ENCODE measurements at regions not wholly inside any gene's neighbourhood (a gene's known extent, or its start where the extent isn't known, plus 50 kb on each side); places are given as distances from the start of the nearest gene placed in this dataset.

DNA sequence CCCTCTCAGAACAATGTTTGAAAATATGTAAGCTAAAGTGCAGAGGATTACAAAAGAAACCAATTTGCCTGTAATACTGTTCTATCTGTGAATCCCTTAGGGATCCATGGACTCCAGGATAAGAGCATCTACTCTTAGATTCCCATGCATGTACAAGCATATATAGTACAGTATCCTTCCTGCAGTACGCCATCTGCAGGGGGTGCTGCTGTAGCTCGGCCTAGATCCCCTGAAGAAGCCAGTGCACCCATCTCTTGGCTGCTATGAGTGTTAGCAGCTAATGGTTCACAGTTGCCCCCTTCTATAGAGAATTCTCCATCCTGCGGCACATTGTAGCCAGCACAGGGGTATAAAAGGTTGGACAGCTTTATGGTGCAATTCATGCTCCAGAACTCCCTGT, 61.8 kb upstream of the SLC30A5 start:
- TF ChIP-seq, protein P1, sequence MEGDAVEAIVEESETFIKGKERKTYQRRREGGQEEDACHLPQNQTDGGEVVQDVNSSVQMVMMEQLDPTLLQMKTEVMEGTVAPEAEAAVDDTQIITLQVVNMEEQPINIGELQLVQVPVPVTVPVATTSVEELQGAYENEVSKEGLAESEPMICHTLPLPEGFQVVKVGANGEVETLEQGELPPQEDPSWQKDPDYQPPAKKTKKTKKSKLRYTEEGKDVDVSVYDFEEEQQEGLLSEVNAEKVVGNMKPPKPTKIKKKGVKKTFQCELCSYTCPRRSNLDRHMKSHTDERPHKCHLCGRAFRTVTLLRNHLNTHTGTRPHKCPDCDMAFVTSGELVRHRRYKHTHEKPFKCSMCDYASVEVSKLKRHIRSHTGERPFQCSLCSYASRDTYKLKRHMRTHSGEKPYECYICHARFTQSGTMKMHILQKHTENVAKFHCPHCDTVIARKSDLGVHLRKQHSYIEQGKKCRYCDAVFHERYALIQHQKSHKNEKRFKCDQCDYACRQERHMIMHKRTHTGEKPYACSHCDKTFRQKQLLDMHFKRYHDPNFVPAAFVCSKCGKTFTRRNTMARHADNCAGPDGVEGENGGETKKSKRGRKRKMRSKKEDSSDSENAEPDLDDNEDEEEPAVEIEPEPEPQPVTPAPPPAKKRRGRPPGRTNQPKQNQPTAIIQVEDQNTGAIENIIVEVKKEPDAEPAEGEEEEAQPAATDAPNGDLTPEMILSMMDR (conservative IDR thresholded peaks at IDR 0.05 in 1 of 2, IDR thresholded peaks at IDR 0.05 in 1 of 2; ENCODE audit: extremely low read depth in 1 of 2, insufficient read depth in 1 of 2, low read depth in 1 of 2, low read length in 2 of 2): no peak
- no peak for TF ChIP-seq EZH2 (IDR thresholded peaks at IDR 0.05; ENCODE audit: borderline replicate concordance, low read length)
